ENCODE measurements at regions not wholly inside any gene's neighbourhood (a gene's known extent, or its start where the extent isn't known, plus 50 kb on each side); places are given as distances from the start of the nearest gene placed in this dataset.

GRCh38 chr13:79674765-79675515 is 194.0 kb downstream of the NDFIP2 start:
- Histone ChIP-seq H3K36me3 (ENCODE audit: control insufficient read depth, insufficient read depth, low read length) (no peaks in the 10 kb centered on the region), H3K4me3 (ENCODE audit: low read depth, low read length) (no peak overlapping the region), H3K27me3 (ENCODE audit: control insufficient read depth, insufficient read depth, low read length) (no peaks in the 10 kb centered on the region)
- DNase-seq (ENCODE audit: low read depth): no peak
- TF ChIP-seq CTCF (IDR thresholded peaks at IDR 0.05; ENCODE audit: insufficient read depth, low read length, poor library complexity, severe bottlenecking): no peak

- no peak for DNase-seq (ENCODE audit: low read depth)
- no peak for TF ChIP-seq CTCF (IDR thresholded peaks at IDR 0.05; ENCODE audit: insufficient read depth, low read length, poor library complexity, severe bottlenecking)
- H3K4me3 ChIP-seq (ENCODE audit: low read depth, low read length): no peak overlapping the region
- H3K27me3 ChIP-seq (ENCODE audit: control insufficient read depth, insufficient read depth, low read length): no peaks in the 10 kb centered on the region
- H3K36me3 ChIP-seq (ENCODE audit: control insufficient read depth, insufficient read depth, low read length): no peaks in the 10 kb centered on the region
Measured at GRCh38 chr13:79673993-79674377, 193.0 kb downstream of the NDFIP2 start.

- Histone ChIP-seq H3K4me3 (ENCODE audit: low read depth, low read length) (no peak overlapping the region), H3K27me3 (ENCODE audit: control insufficient read depth, insufficient read depth, low read length) (no peaks in the 10 kb centered on the region), H3K36me3 (ENCODE audit: control insufficient read depth, insufficient read depth, low read length) (no peaks in the 10 kb centered on the region)
- no peak for TF ChIP-seq CTCF (IDR thresholded peaks at IDR 0.05; ENCODE audit: insufficient read depth, low read length, poor library complexity, severe bottlenecking)
- no peak for DNase-seq (ENCODE audit: low read depth)
Measured at GRCh38 chr13:79673310-79673992, 192.5 kb downstream of the NDFIP2 start.

- TF ChIP-seq CTCF (IDR thresholded peaks at IDR 0.05; ENCODE audit: insufficient read depth, low read length, poor library complexity, severe bottlenecking): no peak
- DNase-seq (ENCODE audit: low read depth): no peak
- Histone ChIP-seq H3K27me3 (ENCODE audit: control insufficient read depth, insufficient read depth, low read length) (no peaks in the 10 kb centered on the region), H3K4me3 (ENCODE audit: low read depth, low read length) (no peak overlapping the region), H3K36me3 (ENCODE audit: control insufficient read depth, insufficient read depth, low read length) (no peaks in the 10 kb centered on the region)
Measured at GRCh38 chr13:79671420-79671819, 190.5 kb downstream of the NDFIP2 start.

- no peak for DNase-seq (ENCODE audit: low read depth)
- no peaks in the 10 kb centered on the region for H3K36me3 ChIP-seq (ENCODE audit: control insufficient read depth, insufficient read depth, low read length)
- no peak overlapping the region for H3K4me3 ChIP-seq (ENCODE audit: low read depth, low read length)
- H3K27me3 ChIP-seq (ENCODE audit: control insufficient read depth, insufficient read depth, low read length): no peaks in the 10 kb centered on the region
- no peak for TF ChIP-seq CTCF (IDR thresholded peaks at IDR 0.05; ENCODE audit: insufficient read depth, low read length, poor library complexity, severe bottlenecking)
Measured at GRCh38 chr13:79668201-79668752, 187.3 kb downstream of the NDFIP2 start.
